ENCODE measurements at regions not wholly inside any gene's neighbourhood (a gene's known extent, or its start where the extent isn't known, plus 50 kb on each side); places are given as distances from the start of the nearest gene placed in this dataset.

GRCh38 chr5:12805165-12805698 is 901.0 kb upstream of the CTNND2 start:
- Histone ChIP-seq H3K9me3 (no peaks in the 10 kb centered on the region), H3K4me3 (no peak overlapping the region), H3K27ac (no peak overlapping the region), H3K27me3 (no peaks in the 10 kb centered on the region), H3K4me1 (no peaks in the 10 kb centered on the region), H3K36me3 (replicated peaks in 1 of 2; ENCODE audit: insufficient read depth in 1 of 2, low read depth in 2 of 2) (no peaks in the 10 kb centered on the region)
- 51% methylated on average over 18 to 19 of the region's 19 CpGs for WGBS, 2 donors
- DNase-seq (no peak), ATAC-seq (no peak)
- intact Hi-C loops (cut with DNase I) = no loop called here
- TF ChIP-seq POLR2A (IDR thresholded peaks at IDR 0.05) = no peak
- no peak for TF ChIP-seq CTCF (IDR thresholded peaks at IDR 0.05)

GRCh38 chr5:12799165-12799564 is 894.9 kb upstream of the CTNND2 start:
- ATAC-seq (no peak), DNase-seq (no peak)
- no peaks in the 10 kb centered on the region for H3K9me3 ChIP-seq
- no peak for TF ChIP-seq POLR2A (IDR thresholded peaks at IDR 0.05)
- no peak for TF ChIP-seq CTCF (IDR thresholded peaks at IDR 0.05)
- intact Hi-C loops (cut with DNase I) = no loop called here
- no peak overlapping the region for H3K4me3 ChIP-seq
- 64 to 66% methylated on average over 5 of the region's 5 CpGs for WGBS, 2 donors
- no peak overlapping the region for H3K27ac ChIP-seq
- no peaks in the 10 kb centered on the region for H3K27me3 ChIP-seq
- no peaks in the 10 kb centered on the region for H3K36me3 ChIP-seq (replicated peaks in 1 of 2; ENCODE audit: insufficient read depth in 1 of 2, low read depth in 2 of 2)
- no peaks in the 10 kb centered on the region for H3K4me1 ChIP-seq

GRCh38 chr5:12795333-12795663 is 891.1 kb upstream of the CTNND2 start:
- Histone ChIP-seq H3K9me3 (no peaks in the 10 kb centered on the region), H3K27me3 (no peaks in the 10 kb centered on the region), H3K4me1 (no peaks in the 10 kb centered on the region), H3K36me3 (replicated peaks in 1 of 2; ENCODE audit: insufficient read depth in 1 of 2, low read depth in 2 of 2) (no peaks in the 10 kb centered on the region), H3K4me3 (no peak overlapping the region), H3K27ac (no peak overlapping the region)
- TF ChIP-seq CTCF (IDR thresholded peaks at IDR 0.05) = no peak
- no peak for DNase-seq
- no peak for ATAC-seq
- intact Hi-C loops (cut with DNase I) = no loop called here
- 94 to 95% methylated on average over 19 of the region's 19 CpGs for WGBS, 2 donors

- ATAC-seq (no peak), DNase-seq (no peak)
- Histone ChIP-seq H3K9me3 (no peaks in the 10 kb centered on the region), H3K36me3 (replicated peaks in 1 of 2; ENCODE audit: insufficient read depth in 1 of 2, low read depth in 2 of 2) (no peaks in the 10 kb centered on the region), H3K4me3 (no peak overlapping the region), H3K27ac (no peak overlapping the region), H3K27me3 (no peaks in the 10 kb centered on the region), H3K4me1 (no peaks in the 10 kb centered on the region)
- intact Hi-C loops (cut with DNase I) = no loop called here
- WGBS, 2 donors = 88 to 93% methylated on average over 22 to 50 of the region's 53 CpGs
- TF ChIP-seq POLR2A (IDR thresholded peaks at IDR 0.05) (no peak), CTCF (IDR thresholded peaks at IDR 0.05) (no peak)
Observed at GRCh38 chr5:12794476-12795332, 890.5 kb upstream of the CTNND2 start.

GRCh38 chr5:12793373-12793772 is 889.1 kb upstream of the CTNND2 start:
- Histone ChIP-seq H3K27me3 (no peaks in the 10 kb centered on the region), H3K4me3 (no peak overlapping the region), H3K27ac (no peak overlapping the region), H3K36me3 (replicated peaks in 1 of 2; ENCODE audit: insufficient read depth in 1 of 2, low read depth in 2 of 2) (no peaks in the 10 kb centered on the region), H3K9me3 (no peaks in the 10 kb centered on the region), H3K4me1 (no peaks in the 10 kb centered on the region)
- intact Hi-C loops (cut with DNase I) = no loop called here
- DNase-seq (no peak), ATAC-seq (no peak)
- 91 to 96% methylated on average over 1 of the region's 1 CpG for WGBS, 2 donors
- TF ChIP-seq POLR2A (IDR thresholded peaks at IDR 0.05) (no peak), CTCF (IDR thresholded peaks at IDR 0.05) (no peak)

All from body of pancreas (tissue), 4 donors.